ENCODE measurements at regions not wholly inside any gene's neighbourhood (a gene's known extent, or its start where the extent isn't known, plus 50 kb on each side); places are given as distances from the start of the nearest gene placed in this dataset.
"Not testable (repeated sequence)": the region's sequence is repeated elsewhere in the genome, so short reads cannot be mapped to it uniquely, and the experiment has no call there.

- peak; percentile 32 for DNase-seq
Measured at GRCh38 chr21:33121715-33122475, 52.0 kb downstream of the OLIG1 start.

GRCh38 chr21:33122507-33122906 lies 52.6 kb downstream of the OLIG1 start:
- DNase-seq = no peak

- no peak for DNase-seq
Measured at GRCh38 chr21:33123374-33124123, 53.6 kb downstream of the OLIG1 start.

GRCh38 chr21:33124889-33125288 lies 54.9 kb downstream of the OLIG1 start:
- no peak for DNase-seq

- no peak for DNase-seq
Measured at GRCh38 chr21:33125680-33126375, 55.9 kb downstream of the OLIG1 start.

GRCh38 chr21:33126569-33126968 lies 56.6 kb downstream of the OLIG1 start:
- DNase-seq = no peak

- DNase-seq = no peak
Measured at GRCh38 chr21:33127154-33127867, 57.4 kb downstream of the OLIG1 start.

- no peak for DNase-seq
Measured at GRCh38 chr21:33127868-33128242, 57.9 kb downstream of the OLIG1 start.

GRCh38 chr21:33128538-33128937 lies 58.6 kb downstream of the OLIG1 start:
- no peak for DNase-seq

- DNase-seq = no peak
Measured at GRCh38 chr21:33132054-33132453, 62.1 kb downstream of the OLIG1 start.

- DNase-seq = no peak
Measured at GRCh38 chr21:33133892-33134291, 64.0 kb downstream of the OLIG1 start.

GRCh38 chr21:33135925-33136324 lies 66.0 kb downstream of the OLIG1 start:
- no peak for DNase-seq

GRCh38 chr21:33136847-33137502 lies 67.0 kb downstream of the OLIG1 start:
- DNase-seq = no peak

- no peak for DNase-seq
Measured at GRCh38 chr21:33139084-33139483, 69.1 kb downstream of the OLIG1 start.

GRCh38 chr21:33140288-33140687 lies 70.3 kb downstream of the OLIG1 start:
- DNase-seq = no peak

GRCh38 chr21:33146467-33146866 lies 76.5 kb downstream of the OLIG1 start:
- DNase-seq = no peak

GRCh38 chr21:33149181-33149580 lies 79.2 kb downstream of the OLIG1 start:
- DNase-seq = no peak

- not testable (repeated sequence) for DNase-seq
Measured at GRCh38 chr21:33150968-33151367, 78.8 kb upstream of the IFNAR2 start.

GRCh38 chr21:33151941-33152731 lies 77.6 kb upstream of the IFNAR2 start:
- DNase-seq = no peak

- DNase-seq = no peak
Measured at GRCh38 chr21:33152732-33153130, 77.0 kb upstream of the IFNAR2 start.

- no peak for DNase-seq
Measured at GRCh38 chr21:33155005-33155404, 74.7 kb upstream of the IFNAR2 start.

- no peak for DNase-seq
Measured at GRCh38 chr21:33155422-33155821, 74.3 kb upstream of the IFNAR2 start.
